Non-pigmented ciliary epithelial cell (primary cell): ENCODE measurements at regions not wholly inside any gene's neighbourhood (a gene's known extent, or its start where the extent isn't known, plus 50 kb on each side); places are given as distances from the start of the nearest gene placed in this dataset.

ENCODE experiments used
- DNase-seq: peaks from one replicate; pipeline ENCODE4 v3.0.0-alpha.2; 2010; ENCODE audit warnings: low read depth

GRCh38 chr22:27175021-27175838, 517.8 kb downstream of the MIAT start:
- no peak for DNase-seq

GRCh38 chr22:27175974-27176373, 518.6 kb downstream of the MIAT start:
- no peak for DNase-seq

GRCh38 chr22:27179161-27179560, 521.8 kb downstream of the MIAT start:
- DNase-seq, result no peak

- no peak for DNase-seq
Measured at GRCh38 chr22:27181537-27181936, 524.1 kb downstream of the MIAT start.

DNA sequence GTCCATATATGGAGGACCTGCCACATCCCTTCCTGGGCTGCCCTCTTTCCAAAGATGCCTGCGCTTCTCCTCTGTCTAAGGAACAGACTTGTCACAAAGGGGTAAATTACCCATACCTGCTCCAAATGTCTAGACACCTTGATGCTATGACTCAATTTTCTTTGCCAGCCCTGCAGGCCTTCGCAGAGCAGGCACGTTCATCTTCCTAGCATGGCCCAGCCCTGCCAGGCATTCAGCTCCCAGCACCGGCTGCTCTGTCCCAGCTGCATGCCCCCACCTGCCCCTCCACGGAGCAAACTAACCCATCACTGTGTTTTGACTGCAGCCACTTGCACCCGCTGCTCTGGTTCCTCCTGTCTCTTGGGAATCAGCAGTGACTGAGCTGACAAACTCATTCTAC, 526.1 kb downstream of the MIAT start:
- DNase-seq, result no peak

- DNase-seq, result no peak
Measured at GRCh38 chr22:27185099-27185709, 527.8 kb downstream of the MIAT start.

DNA sequence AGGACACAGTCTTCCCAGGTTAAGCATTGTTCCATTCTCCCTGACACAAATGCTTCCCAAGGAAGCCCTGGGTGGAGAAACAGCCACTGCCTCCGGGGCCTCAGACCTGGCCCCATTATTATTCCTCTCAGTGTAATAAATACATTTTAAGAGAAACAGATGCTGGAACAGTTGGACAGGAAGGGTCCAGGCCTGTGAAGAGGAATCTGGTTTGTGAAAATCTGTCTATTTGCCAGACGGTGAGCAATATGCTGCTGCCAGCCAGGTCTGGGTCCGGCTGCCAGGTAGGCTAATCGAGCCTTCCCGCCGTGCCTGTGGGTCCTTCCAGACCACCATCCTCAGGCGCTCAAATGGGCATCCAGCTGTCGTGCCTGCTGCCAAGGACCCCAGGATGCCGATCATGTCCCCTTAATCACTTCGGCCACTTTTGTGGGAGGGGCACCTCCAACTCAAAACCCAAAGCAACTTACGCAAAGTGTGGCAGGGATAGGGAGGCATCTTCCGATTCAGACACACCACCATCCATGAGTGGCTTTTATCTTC, 528.4 kb downstream of the MIAT start:
- no peak for DNase-seq

GRCh38 chr22:27186643-27187042, 529.3 kb downstream of the MIAT start:
- DNase-seq, result no peak

GRCh38 chr22:27192135-27192829, 534.9 kb downstream of the MIAT start:
- DNase-seq, result no peak

DNA sequence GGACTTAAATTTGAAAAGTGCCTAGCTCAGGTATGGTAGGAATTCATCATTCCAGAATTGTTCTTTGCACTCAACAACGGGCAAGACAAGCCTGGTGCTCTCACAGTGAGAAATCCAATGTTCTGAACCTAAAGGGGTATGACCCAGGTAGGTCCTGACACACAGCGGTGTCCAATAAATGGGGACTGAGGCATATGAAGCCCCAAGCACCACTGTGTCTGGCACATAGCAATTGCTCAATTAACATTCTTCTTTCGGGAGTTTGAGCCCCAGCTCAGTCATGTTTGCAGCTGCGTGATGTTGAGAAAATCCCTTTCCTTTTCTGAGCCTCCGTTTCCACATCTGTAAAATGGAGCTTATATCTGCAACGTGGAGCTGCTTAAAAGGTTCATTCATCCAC, 535.8 kb downstream of the MIAT start:
- DNase-seq, result no peak

GRCh38 chr22:27193636-27194035, 536.2 kb downstream of the MIAT start:
- DNase-seq, result no peak

GRCh38 chr22:27194096-27194748, 536.8 kb downstream of the MIAT start:
- DNase-seq, result no peak

DNA sequence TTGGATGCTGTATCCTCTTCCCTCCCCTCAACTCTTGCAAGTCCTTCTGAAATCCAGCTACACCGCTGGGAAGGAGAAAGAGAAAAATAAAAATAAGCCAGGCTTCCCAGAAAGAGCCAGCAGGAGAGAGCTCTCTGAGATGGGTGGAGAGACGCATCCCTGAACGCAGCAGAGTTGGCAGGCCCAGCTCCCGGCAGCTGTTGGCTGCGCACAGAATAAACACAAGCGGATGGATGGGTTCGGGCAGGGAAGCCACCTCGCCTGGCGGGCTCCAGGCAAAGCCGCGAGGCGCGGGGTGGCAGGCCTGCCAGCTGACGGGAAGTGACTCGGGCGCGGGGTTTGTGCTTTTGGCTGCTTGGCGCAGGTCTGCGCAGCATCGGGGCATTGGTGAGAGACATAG, 537.7 kb downstream of the MIAT start:
- no peak for DNase-seq

DNA sequence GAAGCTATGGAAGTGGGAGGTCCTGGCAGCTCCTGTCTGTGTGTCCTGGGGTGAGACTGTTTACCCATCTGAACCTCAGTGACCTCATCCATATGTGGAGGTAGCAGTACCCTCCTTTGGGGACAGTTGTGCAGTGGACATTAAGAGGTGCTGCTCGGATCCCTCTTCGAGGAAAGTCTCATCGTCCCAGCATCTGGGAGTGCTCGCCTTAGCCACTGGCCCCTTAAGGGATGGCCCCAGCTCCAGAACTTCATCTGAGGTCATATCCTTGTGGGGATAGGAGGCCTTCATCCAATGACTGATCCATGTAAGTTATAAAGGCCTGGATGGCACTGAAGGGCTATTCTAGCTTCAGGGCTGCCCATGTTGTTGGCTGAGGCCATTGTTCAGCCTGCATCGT, 538.1 kb downstream of the MIAT start:
- no peak for DNase-seq

DNA sequence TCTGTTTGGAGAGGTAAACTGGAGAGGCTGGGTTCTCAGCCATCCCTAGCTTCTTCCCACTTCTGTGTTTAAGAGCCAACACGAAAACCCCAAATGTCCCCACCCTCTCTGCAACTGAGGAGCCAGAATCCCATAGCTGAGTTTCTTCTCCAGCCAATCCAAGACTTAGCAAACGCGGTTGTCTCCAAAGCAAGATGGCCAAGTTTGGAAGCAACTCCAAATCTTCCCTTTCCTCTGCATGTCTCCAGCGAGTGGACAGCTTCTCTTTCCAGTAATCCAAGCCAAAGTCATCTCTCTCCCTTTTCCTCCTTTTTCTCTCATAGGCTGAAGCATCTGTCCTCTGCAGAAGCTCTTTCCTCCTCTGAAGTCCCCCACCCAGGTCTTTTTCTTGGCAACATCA, 539.2 kb downstream of the MIAT start:
- DNase-seq, result no peak

DNA sequence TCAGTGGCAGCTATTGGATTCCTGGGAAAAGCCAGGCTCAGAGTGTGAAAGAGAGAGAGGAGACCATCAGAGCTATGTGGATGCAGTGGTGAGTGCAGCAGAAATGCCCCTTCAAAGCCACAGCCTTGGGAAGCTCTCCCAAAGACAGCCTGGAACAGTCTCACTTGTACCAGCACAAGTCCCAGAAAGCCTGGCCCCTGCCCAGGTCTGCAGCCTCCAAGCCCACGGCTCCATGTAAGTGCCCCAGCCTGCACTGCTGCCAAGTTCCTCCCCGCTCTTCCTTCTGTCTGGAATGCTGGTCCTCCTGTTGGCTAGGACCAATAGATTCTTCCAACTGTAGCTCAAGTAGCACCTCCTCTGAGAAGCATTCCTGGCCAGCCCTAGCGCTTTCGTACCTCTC, 539.7 kb downstream of the MIAT start:
- DNase-seq, result no peak

- no peak for DNase-seq
Measured at GRCh38 chr22:27197618-27198017, 540.2 kb downstream of the MIAT start.

DNA sequence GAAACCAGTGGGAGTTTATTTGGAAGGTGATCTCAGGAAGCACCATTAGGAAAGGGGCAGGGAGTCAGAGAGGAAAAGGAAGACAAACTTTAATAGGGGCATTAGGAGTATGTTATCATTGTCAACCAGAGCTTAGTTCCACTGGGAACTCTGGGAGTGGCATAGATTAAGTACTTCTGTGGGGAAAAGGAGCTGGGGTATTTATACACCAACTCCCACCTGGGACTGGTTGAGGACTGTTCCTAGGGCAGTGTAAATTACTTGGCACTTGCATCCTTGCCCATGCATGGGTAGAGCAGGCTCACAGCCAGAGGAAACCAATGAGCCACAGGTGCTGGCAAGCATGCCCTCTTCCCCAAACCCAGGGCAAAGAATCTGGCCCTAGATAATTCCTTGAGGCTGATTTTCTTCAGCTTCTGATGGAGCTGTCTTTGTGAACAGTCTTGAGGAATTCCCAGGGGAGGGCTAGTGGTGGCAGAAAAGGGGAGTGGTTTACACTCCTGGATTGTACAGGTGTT, 541.2 kb downstream of the MIAT start:
- DNase-seq, result no peak

DNA sequence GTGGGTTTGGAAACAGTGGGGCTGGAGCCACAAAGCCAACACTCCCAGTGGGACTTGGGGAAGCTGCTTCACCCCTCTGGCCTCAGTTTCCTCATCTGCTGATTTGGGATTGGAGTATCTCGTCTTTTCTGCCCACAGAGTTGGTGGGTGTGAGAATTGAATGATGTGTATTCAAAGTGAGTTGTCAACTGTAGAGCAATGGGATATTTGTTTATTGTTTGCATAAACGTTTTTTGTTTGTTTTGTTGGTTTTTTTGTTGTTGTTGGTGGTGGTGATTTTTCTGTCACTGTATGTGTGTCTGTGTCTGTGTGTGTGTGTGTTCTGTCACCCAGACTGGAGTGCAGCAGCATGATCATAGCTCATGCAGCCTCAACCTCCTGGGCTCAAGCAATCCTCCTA, 542.0 kb downstream of the MIAT start:
- no peak for DNase-seq

DNA sequence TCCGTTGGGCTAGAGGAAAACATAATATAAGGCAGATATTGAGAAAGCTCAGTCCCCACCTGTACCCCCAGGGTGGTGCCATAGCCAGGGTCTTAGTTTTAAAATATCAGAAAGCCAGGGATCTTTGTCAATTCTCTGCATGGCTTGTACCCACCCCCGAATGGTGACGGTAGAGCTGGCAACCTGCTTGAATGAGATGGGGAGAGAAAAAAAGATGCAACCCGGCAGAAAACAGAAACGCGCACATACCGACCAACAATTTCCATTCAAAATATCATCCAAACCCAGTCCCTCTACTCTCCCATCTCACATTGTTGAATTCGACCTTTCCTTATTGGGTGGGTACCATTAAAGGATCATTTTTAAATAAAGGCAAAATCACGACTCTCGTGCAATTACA, 543.9 kb downstream of the MIAT start:
- no peak for DNase-seq

- DNase-seq, result no peak
Measured at GRCh38 chr22:27201741-27202140, 544.4 kb downstream of the MIAT start.

- DNase-seq, result no peak
Measured at GRCh38 chr22:27203276-27203660, 545.9 kb downstream of the MIAT start.
